GM23338 (cell line): ENCODE measurements at regions not wholly inside any gene's neighbourhood (a gene's known extent, or its start where the extent isn't known, plus 50 kb on each side); places are given as distances from the start of the nearest gene placed in this dataset.

ENCODE experiments used
- CREB1 ChIP-seq: fragments of 250-450 bp; sonication (Bioruptor Pico); IDR thresholded peaks from 2 replicates; pipeline ENCODE4 v1.5.0; 2020; ENCODE audit warnings: low read depth, mild to moderate bottlenecking, moderate library complexity
- EZH2 ChIP-seq: fragments of 200-600 bp; sonication (generic); IDR thresholded peaks from one replicate; pipeline ENCODE4 v1.8.0; 2017; ENCODE audit warnings: antibody characterized with exemption, mild to moderate bottlenecking, low read depth; ENCODE audit not compliant: unreplicated experiment
- EZH2phosphoT487 ChIP-seq: fragments of 200-600 bp; sonication (generic); IDR thresholded peaks from one replicate; pipeline ENCODE4 v1.8.1; 2018; ENCODE audit warnings: antibody characterized with exemption; ENCODE audit not compliant: unreplicated experiment
- JUNB ChIP-seq: IDR thresholded peaks from one replicate; pipeline ENCODE4 v1.6.1; 2016; ENCODE audit warnings: antibody characterized with exemption; ENCODE audit not compliant: unreplicated experiment
- NANOG ChIP-seq: IDR thresholded peaks from 2 replicates; pipeline ENCODE4 v1.6.1; 2016; ENCODE audit warnings: antibody characterized with exemption, borderline replicate concordance
- POLR2AphosphoS5 ChIP-seq: IDR thresholded peaks from 2 replicates; pipeline ENCODE4 v1.6.1; 2016; ENCODE audit warnings: antibody characterized with exemption, low read depth
- STAT1 ChIP-seq: IDR thresholded peaks from one replicate; pipeline ENCODE4 v1.6.1; 2016; ENCODE audit warnings: antibody characterized with exemption; ENCODE audit not compliant: unreplicated experiment
- ZNF114 ChIP-seq: fragments of 250-450 bp; sonication (Bioruptor Pico); IDR thresholded peaks from 2 replicates; pipeline ENCODE4 v1.5.0; 2020; ENCODE audit warnings: mild to moderate bottlenecking, moderate library complexity
- ZNF331 ChIP-seq: fragments of 250-450 bp; sonication (Bioruptor Pico); IDR thresholded peaks from 2 replicates; pipeline ENCODE4 v1.5.0; 2020; ENCODE audit warnings: low read depth, mild to moderate bottlenecking, moderate library complexity
- TF ChIP-seq, protein P1 (sequence below), 2 experiments: fragments of 200-600 bp in 1 of 2; sonication (generic) in 1 of 2; conservative IDR thresholded peaks; 2 replicates each; pipeline versions ENCODE4 v1.5.1 to v1.6.1; 2016 to 2017; ENCODE audit warnings: antibody characterized with exemption in 2 of 2, low read depth in 2 of 2, mild to moderate bottlenecking in 2 of 2, moderate library complexity in 1 of 2
- TF ChIP-seq, protein P2 (sequence below): IDR thresholded peaks from one replicate; pipeline ENCODE4 v1.6.1; 2018; ENCODE audit warnings: antibody characterized with exemption; ENCODE audit not compliant: unreplicated experiment
- TF ChIP-seq, protein P3 (sequence below): IDR thresholded peaks from 2 replicates; pipeline ENCODE4 v1.6.1; 2016; ENCODE audit warnings: antibody characterized with exemption
- TF ChIP-seq, protein P4 (sequence below): fragments of 250-450 bp; sonication (Bioruptor Pico); IDR thresholded peaks from 2 replicates; pipeline ENCODE4 v1.5.0; 2020; ENCODE audit warnings: mild to moderate bottlenecking, moderate library complexity

DNA sequence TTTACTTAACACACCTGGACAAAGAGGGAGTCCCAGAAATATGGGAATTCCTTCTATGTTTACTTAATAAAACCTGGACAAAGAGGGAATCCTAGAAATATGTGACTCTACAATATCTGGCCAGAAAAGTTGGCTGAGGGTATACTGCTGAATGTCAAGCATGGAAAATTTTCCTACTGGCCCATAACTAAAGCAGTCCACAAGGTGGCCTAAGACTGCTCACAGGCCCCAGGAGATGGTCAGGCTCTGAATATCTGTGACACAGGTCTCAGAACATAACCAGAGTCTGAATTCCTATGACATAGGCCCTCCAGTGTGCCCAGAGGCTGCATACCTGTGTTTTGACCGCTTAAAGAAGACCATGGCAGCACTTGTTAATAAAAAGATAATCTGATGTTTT is 578.2 kb upstream of the NRSN1 start:
- TF ChIP-seq CREB1 (CRISPR knock-in tag): no peak
- TF ChIP-seq, protein P1, sequence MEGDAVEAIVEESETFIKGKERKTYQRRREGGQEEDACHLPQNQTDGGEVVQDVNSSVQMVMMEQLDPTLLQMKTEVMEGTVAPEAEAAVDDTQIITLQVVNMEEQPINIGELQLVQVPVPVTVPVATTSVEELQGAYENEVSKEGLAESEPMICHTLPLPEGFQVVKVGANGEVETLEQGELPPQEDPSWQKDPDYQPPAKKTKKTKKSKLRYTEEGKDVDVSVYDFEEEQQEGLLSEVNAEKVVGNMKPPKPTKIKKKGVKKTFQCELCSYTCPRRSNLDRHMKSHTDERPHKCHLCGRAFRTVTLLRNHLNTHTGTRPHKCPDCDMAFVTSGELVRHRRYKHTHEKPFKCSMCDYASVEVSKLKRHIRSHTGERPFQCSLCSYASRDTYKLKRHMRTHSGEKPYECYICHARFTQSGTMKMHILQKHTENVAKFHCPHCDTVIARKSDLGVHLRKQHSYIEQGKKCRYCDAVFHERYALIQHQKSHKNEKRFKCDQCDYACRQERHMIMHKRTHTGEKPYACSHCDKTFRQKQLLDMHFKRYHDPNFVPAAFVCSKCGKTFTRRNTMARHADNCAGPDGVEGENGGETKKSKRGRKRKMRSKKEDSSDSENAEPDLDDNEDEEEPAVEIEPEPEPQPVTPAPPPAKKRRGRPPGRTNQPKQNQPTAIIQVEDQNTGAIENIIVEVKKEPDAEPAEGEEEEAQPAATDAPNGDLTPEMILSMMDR (conservative IDR thresholded peaks at IDR 0.05; ENCODE audit: low read depth in 2 of 2): peak; percentile 49 to 58
- TF ChIP-seq, protein P2, sequence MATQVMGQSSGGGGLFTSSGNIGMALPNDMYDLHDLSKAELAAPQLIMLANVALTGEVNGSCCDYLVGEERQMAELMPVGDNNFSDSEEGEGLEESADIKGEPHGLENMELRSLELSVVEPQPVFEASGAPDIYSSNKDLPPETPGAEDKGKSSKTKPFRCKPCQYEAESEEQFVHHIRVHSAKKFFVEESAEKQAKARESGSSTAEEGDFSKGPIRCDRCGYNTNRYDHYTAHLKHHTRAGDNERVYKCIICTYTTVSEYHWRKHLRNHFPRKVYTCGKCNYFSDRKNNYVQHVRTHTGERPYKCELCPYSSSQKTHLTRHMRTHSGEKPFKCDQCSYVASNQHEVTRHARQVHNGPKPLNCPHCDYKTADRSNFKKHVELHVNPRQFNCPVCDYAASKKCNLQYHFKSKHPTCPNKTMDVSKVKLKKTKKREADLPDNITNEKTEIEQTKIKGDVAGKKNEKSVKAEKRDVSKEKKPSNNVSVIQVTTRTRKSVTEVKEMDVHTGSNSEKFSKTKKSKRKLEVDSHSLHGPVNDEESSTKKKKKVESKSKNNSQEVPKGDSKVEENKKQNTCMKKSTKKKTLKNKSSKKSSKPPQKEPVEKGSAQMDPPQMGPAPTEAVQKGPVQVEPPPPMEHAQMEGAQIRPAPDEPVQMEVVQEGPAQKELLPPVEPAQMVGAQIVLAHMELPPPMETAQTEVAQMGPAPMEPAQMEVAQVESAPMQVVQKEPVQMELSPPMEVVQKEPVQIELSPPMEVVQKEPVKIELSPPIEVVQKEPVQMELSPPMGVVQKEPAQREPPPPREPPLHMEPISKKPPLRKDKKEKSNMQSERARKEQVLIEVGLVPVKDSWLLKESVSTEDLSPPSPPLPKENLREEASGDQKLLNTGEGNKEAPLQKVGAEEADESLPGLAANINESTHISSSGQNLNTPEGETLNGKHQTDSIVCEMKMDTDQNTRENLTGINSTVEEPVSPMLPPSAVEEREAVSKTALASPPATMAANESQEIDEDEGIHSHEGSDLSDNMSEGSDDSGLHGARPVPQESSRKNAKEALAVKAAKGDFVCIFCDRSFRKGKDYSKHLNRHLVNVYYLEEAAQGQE: no peak
- no peak for TF ChIP-seq STAT1
- TF ChIP-seq, protein P3, sequence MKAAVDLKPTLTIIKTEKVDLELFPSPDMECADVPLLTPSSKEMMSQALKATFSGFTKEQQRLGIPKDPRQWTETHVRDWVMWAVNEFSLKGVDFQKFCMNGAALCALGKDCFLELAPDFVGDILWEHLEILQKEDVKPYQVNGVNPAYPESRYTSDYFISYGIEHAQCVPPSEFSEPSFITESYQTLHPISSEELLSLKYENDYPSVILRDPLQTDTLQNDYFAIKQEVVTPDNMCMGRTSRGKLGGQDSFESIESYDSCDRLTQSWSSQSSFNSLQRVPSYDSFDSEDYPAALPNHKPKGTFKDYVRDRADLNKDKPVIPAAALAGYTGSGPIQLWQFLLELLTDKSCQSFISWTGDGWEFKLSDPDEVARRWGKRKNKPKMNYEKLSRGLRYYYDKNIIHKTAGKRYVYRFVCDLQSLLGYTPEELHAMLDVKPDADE: no peak
- TF ChIP-seq EZH2phosphoT487: no peak
- no peak for TF ChIP-seq POLR2AphosphoS5
- TF ChIP-seq, protein P4, sequence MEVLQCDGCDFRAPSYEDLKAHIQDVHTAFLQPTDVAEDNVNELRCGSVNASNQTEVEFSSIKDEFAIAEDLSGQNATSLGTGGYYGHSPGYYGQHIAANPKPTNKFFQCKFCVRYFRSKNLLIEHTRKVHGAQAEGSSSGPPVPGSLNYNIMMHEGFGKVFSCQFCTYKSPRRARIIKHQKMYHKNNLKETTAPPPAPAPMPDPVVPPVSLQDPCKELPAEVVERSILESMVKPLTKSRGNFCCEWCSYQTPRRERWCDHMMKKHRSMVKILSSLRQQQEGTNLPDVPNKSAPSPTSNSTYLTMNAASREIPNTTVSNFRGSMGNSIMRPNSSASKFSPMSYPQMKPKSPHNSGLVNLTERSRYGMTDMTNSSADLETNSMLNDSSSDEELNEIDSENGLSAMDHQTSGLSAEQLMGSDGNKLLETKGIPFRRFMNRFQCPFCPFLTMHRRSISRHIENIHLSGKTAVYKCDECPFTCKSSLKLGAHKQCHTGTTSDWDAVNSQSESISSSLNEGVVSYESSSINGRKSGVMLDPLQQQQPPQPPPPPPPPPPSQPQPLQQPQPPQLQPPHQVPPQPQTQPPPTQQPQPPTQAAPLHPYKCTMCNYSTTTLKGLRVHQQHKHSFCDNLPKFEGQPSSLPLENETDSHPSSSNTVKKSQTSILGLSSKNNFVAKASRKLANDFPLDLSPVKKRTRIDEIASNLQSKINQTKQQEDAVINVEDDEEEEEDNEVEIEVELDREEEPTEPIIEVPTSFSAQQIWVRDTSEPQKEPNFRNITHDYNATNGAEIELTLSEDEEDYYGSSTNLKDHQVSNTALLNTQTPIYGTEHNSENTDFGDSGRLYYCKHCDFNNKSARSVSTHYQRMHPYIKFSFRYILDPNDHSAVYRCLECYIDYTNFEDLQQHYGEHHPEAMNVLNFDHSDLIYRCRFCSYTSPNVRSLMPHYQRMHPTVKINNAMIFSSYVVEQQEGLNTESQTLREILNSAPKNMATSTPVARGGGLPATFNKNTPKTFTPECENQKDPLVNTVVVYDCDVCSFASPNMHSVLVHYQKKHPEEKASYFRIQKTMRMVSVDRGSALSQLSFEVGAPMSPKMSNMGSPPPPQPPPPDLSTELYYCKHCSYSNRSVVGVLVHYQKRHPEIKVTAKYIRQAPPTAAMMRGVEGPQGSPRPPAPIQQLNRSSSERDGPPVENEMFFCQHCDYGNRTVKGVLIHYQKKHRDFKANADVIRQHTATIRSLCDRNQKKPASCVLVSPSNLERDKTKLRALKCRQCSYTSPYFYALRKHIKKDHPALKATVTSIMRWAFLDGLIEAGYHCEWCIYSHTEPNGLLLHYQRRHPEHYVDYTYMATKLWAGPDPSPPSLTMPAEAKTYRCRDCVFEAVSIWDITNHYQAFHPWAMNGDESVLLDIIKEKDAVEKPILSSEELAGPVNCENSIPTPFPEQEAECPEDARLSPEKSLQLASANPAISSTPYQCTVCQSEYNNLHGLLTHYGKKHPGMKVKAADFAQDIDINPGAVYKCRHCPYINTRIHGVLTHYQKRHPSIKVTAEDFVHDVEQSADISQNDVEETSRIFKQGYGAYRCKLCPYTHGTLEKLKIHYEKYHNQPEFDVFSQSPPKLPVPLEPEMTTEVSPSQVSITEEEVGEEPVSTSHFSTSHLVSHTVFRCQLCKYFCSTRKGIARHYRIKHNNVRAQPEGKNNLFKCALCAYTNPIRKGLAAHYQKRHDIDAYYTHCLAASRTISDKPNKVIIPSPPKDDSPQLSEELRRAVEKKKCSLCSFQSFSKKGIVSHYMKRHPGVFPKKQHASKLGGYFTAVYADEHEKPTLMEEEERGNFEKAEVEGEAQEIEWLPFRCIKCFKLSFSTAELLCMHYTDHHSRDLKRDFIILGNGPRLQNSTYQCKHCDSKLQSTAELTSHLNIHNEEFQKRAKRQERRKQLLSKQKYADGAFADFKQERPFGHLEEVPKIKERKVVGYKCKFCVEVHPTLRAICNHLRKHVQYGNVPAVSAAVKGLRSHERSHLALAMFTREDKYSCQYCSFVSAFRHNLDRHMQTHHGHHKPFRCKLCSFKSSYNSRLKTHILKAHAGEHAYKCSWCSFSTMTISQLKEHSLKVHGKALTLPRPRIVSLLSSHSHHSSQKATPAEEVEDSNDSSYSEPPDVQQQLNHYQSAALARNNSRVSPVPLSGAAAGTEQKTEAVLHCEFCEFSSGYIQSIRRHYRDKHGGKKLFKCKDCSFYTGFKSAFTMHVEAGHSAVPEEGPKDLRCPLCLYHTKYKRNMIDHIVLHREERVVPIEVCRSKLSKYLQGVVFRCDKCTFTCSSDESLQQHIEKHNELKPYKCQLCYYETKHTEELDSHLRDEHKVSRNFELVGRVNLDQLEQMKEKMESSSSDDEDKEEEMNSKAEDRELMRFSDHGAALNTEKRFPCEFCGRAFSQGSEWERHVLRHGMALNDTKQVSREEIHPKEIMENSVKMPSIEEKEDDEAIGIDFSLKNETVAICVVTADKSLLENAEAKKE (CRISPR knock-in tag): no peak
- no peak for TF ChIP-seq EZH2
- no peak for TF ChIP-seq NANOG
- TF ChIP-seq ZNF114: no peak
- TF ChIP-seq JUNB: no peak
- TF ChIP-seq ZNF331 (CRISPR knock-in tag): no peak
